Activated CD8-positive, alpha-beta T cell treated with anti-CD3 and anti-CD28 coated beads for 36 hours (primary cell): ENCODE measurements at regions not wholly inside any gene's neighbourhood (a gene's known extent, or its start where the extent isn't known, plus 50 kb on each side); places are given as distances from the start of the nearest gene placed in this dataset.

Experiments
- ATAC-seq: fragments of 200-7000 bp; cut with Tn5 transposase; one replicate; pipeline ENCODE4 v1.10.0; 2021; ENCODE audit warnings: mild to moderate bottlenecking, moderate library complexity
- CTCF ChIA-PET: fragments of 350-600 bp; sonication (Branson Sonifier 250); formaldehyde crosslinking; loops from one replicate; lab custom pipeline; 2021; ENCODE audit warnings: antibody characterized with exemption; lab: Charles Lee
- POLR2A ChIA-PET: fragments of 350-600 bp; sonication (Branson Sonifier 250); formaldehyde crosslinking; loops from one replicate; lab custom pipeline; 2021; ENCODE audit warnings: antibody characterized with exemption; lab: Charles Lee
- DNase-seq: peaks from one replicate; pipeline ENCODE4 v3.0.0-alpha.2; 2020
- H3K27ac Mint-ChIP-seq: one replicate; pipeline ENCODE4 v1.8.0; 2021; ENCODE audit warnings: mild to moderate bottlenecking, mixed read lengths
- H3K27me3 Mint-ChIP-seq: one replicate; pipeline ENCODE4 v1.8.0; 2021; ENCODE audit warnings: mixed read lengths
- H3K36me3 Mint-ChIP-seq: one replicate; pipeline ENCODE4 v1.8.0; 2021; ENCODE audit warnings: low read depth, mixed read lengths
- H3K4me1 Mint-ChIP-seq: one replicate; pipeline ENCODE4 v1.8.0; 2021; ENCODE audit warnings: low read depth, mixed read lengths
- H3K4me3 Mint-ChIP-seq: one replicate; pipeline ENCODE4 v1.8.0; 2021; ENCODE audit warnings: mild to moderate bottlenecking, moderate library complexity, mixed read lengths
- H3K9me3 Mint-ChIP-seq: one replicate; pipeline ENCODE4 v1.8.0; 2021; ENCODE audit warnings: mixed read lengths
- CTCF ChIP-seq: fragments of 200-600 bp; IDR thresholded peaks from one replicate; pipeline ENCODE4 v1.8.0; 2022; ENCODE audit warnings: antibody characterized with exemption, mild to moderate bottlenecking
- intact Hi-C: fragments of 100-400 bp; cut with micrococcal nuclease; formaldehyde crosslinking; loops from one replicate; pipeline ENCODE4 v1.10.0; 2022

GRCh38 chr16:63302811-63303210 lies 1266.6 kb upstream of the CDH8 start:
- Mint-ChIP-seq H3K9me3 (peaks cover 18% of the 10 kb centered on the region), H3K4me3 (no peak overlapping the region), H3K4me1 (no peaks in the 10 kb centered on the region), H3K27ac (no peak overlapping the region), H3K27me3 (no peaks in the 10 kb centered on the region), H3K36me3 (no peaks in the 10 kb centered on the region)
- no peak for ATAC-seq
- no peak for DNase-seq
- intact Hi-C loops: no loop called here
- no peak for TF ChIP-seq CTCF
- CTCF ChIA-PET: no interaction called here
- POLR2A ChIA-PET: no interaction called here

GRCh38 chr16:63301349-63301748 lies 1265.1 kb upstream of the CDH8 start:
- H3K9me3 Mint-ChIP-seq: peaks cover 18% of the 10 kb centered on the region
- no peaks in the 10 kb centered on the region for H3K4me1 Mint-ChIP-seq
- H3K27me3 Mint-ChIP-seq: no peaks in the 10 kb centered on the region
- intact Hi-C loops: no loop called here
- no peak for ATAC-seq
- no peak overlapping the region for H3K4me3 Mint-ChIP-seq
- TF ChIP-seq CTCF: no peak
- H3K27ac Mint-ChIP-seq: no peak overlapping the region
- POLR2A ChIA-PET: no interaction called here
- CTCF ChIA-PET: no interaction called here
- H3K36me3 Mint-ChIP-seq: no peaks in the 10 kb centered on the region
- no peak for DNase-seq

GRCh38 chr16:63298993-63299392 lies 1262.8 kb upstream of the CDH8 start:
- ChIA-PET CTCF (no interaction called here), POLR2A (no interaction called here)
- Mint-ChIP-seq H3K27ac (no peak overlapping the region), H3K36me3 (no peaks in the 10 kb centered on the region), H3K4me3 (no peak overlapping the region), H3K27me3 (no peaks in the 10 kb centered on the region), H3K9me3 (peaks cover 13% of the 10 kb centered on the region), H3K4me1 (no peaks in the 10 kb centered on the region)
- no peak for DNase-seq
- intact Hi-C loops: no loop called here
- no peak for TF ChIP-seq CTCF
- no peak for ATAC-seq

GRCh38 chr16:63292036-63292435 lies 1255.8 kb upstream of the CDH8 start:
- ChIA-PET POLR2A (no interaction called here), CTCF (no interaction called here)
- ATAC-seq (no peak), DNase-seq (no peak)
- no peak for TF ChIP-seq CTCF
- intact Hi-C loops: no loop called here
- Mint-ChIP-seq H3K4me1 (no peaks in the 10 kb centered on the region), H3K27me3 (no peaks in the 10 kb centered on the region), H3K36me3 (no peaks in the 10 kb centered on the region), H3K27ac (no peak overlapping the region), H3K4me3 (no peak overlapping the region), H3K9me3 (peaks cover 10% of the 10 kb centered on the region)

- Mint-ChIP-seq H3K27me3 (no peaks in the 10 kb centered on the region), H3K4me1 (no peaks in the 10 kb centered on the region), H3K4me3 (no peak overlapping the region), H3K9me3 (peaks cover 10% of the 10 kb centered on the region), H3K27ac (no peak overlapping the region), H3K36me3 (no peaks in the 10 kb centered on the region)
- DNase-seq: peak; percentile 19
- POLR2A ChIA-PET: no interaction called here
- CTCF ChIA-PET: interaction anchor here (0.8 kb wide), 1 partner anchor 27 kb away, joined by 3 read pairs; no protein-coding TSS in a partner anchor
- TF ChIP-seq CTCF: peak; percentile 55
- intact Hi-C loops: no loop called here
- ATAC-seq: peak; percentile 37
Observed at GRCh38 chr16:63289834-63290460, 1253.7 kb upstream of the CDH8 start.
